Mucosa of descending colon (tissue), 3 donors: ENCODE measurements at regions not wholly inside any gene's neighbourhood (a gene's known extent, or its start where the extent isn't known, plus 50 kb on each side); places are given as distances from the start of the nearest gene placed in this dataset.

Source experiments
- ATAC-seq: fragments of 200-7000 bp; cut with Tn5 transposase; one replicate; pipeline ENCODE4 v1.9.1; 2020; ENCODE audit warnings: mild to moderate bottlenecking, moderate library complexity
- DNase-seq, 3 donors: peaks; one replicate each; pipeline ENCODE4 v3.0.0-alpha.2; 2020
- H3K36me3 ChIP-seq: fragments of 200-600 bp; one replicate; pipeline ENCODE4 v1.8.0; 2021; ENCODE audit warnings: low read depth, mild to moderate bottlenecking
- H3K4me1 ChIP-seq: fragments of 200-600 bp; one replicate; pipeline ENCODE4 v1.8.0; 2021; ENCODE audit warnings: low read depth, mild to moderate bottlenecking
- H3K4me3 ChIP-seq: fragments of 200-600 bp; one replicate; pipeline ENCODE4 v1.8.0; 2021; ENCODE audit warnings: mild to moderate bottlenecking
- H3K9me3 ChIP-seq: fragments of 200-600 bp; one replicate; pipeline ENCODE4 v1.8.0; 2021; ENCODE audit warnings: mild to moderate bottlenecking
- intact Hi-C, 2 donors: fragments of 100-400 bp; cut with DNase I in 1 of 2; cut with micrococcal nuclease in 1 of 2; formaldehyde crosslinking; loops; one replicate each; pipeline versions ENCODE4 v1.11.0 to v1.11.1; 2022; cut with DNase I, micrococcal nuclease
- TF ChIP-seq, protein P1 (sequence below): fragments of 200-600 bp; IDR thresholded peaks from one replicate; pipeline ENCODE4 v1.8.0; 2022; ENCODE audit warnings: antibody characterized with exemption, mild to moderate bottlenecking
- donor health status: DM: no; HTN: no; CAD: no; lungs with moderate emphysema.
- donor health status: DM: no; HTN: no; CAD: no.
- donor health status: DM: no; HTN: yes; CAD: no.

DNA sequence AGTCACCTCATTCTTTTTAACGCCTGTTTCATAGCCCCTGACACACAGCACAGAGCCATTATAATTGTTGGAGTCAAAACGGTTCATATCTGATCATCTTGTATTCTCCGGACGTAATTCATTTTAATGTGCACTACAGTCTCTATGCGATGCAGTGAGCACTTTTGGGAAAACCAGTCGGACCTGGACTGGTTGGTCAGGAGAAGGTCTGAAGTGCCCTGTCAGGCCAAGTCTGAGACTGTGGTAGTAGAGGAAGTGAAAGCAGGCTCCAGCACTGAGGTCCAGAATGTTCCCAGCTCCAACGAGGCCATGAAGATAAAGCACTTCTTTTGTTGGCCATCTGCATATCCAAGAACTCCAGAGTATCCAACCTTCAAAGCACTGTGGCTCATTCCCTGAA, 117.1 kb upstream of the NCOR2 start:
- DNase-seq: no peak
- ATAC-seq: peak; percentile 8
- TF ChIP-seq, protein P1, sequence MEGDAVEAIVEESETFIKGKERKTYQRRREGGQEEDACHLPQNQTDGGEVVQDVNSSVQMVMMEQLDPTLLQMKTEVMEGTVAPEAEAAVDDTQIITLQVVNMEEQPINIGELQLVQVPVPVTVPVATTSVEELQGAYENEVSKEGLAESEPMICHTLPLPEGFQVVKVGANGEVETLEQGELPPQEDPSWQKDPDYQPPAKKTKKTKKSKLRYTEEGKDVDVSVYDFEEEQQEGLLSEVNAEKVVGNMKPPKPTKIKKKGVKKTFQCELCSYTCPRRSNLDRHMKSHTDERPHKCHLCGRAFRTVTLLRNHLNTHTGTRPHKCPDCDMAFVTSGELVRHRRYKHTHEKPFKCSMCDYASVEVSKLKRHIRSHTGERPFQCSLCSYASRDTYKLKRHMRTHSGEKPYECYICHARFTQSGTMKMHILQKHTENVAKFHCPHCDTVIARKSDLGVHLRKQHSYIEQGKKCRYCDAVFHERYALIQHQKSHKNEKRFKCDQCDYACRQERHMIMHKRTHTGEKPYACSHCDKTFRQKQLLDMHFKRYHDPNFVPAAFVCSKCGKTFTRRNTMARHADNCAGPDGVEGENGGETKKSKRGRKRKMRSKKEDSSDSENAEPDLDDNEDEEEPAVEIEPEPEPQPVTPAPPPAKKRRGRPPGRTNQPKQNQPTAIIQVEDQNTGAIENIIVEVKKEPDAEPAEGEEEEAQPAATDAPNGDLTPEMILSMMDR: no peak
- Histone ChIP-seq H3K4me3 (no peak overlapping the region), H3K36me3 (no peaks in the 10 kb centered on the region), H3K9me3 (no peaks in the 10 kb centered on the region), H3K4me1 (no peaks in the 10 kb centered on the region)
- intact Hi-C loops: no loop called here

DNA sequence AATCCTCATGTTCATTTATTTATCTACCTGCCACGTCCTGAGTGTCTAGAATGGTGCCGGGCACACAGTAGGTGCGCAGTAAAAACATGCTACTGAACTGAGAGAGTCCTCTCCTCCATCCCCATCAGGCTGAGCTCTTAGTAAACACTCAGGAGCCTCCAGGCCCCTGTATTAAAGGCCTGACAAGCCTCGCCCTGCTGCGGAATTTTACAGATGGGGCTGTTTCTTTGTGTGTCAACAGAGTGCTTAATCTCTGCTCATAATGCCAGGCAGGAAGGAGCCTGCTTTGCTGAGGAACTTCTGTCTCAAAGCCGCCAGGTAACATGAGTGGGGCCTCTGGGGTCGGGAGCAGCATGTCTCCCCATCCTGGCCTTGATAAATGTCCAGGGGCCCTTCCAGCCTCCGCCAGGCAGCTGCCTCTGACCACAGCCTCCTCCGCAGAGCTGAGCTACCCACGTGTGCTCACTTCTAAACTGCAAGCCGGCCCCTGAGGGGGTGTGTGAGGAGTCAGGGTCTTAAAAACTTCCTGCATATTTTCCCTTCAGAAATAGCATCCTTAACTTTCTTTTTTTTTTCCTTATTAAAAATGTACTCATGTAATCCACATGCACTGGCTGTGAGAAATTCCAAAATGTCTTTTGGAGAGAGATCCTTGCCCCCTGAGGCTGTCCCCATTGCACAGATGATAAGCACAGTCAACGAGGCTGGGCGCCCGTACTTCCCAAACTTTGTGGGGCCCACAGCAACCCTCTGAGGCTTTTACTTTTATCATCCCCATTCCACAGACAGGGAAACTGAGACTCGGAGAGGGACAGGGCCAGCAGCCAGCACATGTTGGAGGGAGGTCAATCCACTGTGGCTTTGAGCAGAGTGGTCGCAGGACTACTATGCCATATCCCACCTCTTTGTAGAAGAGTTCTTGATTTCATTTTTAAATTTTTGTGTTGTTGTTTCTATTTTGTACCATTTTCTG, 116.0 kb upstream of the NCOR2 start:
- ATAC-seq (peak; percentile 48), DNase-seq (no peak)
- Histone ChIP-seq H3K9me3 (no peaks in the 10 kb centered on the region), H3K4me1 (peaks cover 4% of the 10 kb centered on the region), H3K4me3 (no peak overlapping the region), H3K36me3 (no peaks in the 10 kb centered on the region)
- intact Hi-C loops: no loop called here
- TF ChIP-seq, protein P1: no peak

DNA sequence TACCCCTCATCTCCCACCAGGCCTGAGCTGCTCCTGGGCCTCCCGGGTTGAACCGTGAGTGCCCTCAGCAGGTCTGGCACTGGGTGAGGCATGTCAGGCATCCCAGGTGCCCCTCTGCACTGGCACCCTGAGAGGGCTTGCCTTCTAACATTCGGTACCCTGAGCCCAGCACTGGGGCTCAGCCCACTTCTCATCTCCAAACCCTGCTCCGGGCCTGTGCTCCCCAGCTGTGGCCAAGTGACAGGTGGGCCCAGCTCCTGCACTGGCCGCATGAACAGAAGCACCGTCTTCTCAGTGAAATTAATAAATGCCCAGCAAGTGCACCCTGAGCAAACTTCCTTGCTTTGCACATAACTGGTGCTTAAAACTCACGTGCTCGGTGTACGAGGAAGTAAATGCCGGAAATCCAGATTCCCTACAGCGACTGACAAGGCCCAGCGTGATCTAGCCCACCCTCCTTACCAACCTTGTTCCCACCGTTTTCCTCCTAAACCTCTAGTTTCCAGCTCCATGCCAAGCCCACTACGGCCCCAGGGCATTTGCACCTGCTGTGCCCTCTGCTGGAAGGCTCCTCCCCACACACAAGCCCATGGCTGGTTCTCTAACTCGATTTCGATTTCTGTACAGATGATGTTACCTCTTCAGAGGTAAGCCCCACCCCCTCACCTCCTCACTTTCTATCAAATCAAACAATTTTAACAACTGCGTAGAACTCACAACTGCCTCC, 115.2 kb upstream of the NCOR2 start:
- no peaks in the 10 kb centered on the region for H3K36me3 ChIP-seq
- no peaks in the 10 kb centered on the region for H3K9me3 ChIP-seq
- no peak for ATAC-seq
- H3K4me1 ChIP-seq: peaks cover 4% of the 10 kb centered on the region
- no peak overlapping the region for H3K4me3 ChIP-seq
- intact Hi-C loops: no loop called here
- TF ChIP-seq, protein P1: no peak
- DNase-seq: no peak

DNA sequence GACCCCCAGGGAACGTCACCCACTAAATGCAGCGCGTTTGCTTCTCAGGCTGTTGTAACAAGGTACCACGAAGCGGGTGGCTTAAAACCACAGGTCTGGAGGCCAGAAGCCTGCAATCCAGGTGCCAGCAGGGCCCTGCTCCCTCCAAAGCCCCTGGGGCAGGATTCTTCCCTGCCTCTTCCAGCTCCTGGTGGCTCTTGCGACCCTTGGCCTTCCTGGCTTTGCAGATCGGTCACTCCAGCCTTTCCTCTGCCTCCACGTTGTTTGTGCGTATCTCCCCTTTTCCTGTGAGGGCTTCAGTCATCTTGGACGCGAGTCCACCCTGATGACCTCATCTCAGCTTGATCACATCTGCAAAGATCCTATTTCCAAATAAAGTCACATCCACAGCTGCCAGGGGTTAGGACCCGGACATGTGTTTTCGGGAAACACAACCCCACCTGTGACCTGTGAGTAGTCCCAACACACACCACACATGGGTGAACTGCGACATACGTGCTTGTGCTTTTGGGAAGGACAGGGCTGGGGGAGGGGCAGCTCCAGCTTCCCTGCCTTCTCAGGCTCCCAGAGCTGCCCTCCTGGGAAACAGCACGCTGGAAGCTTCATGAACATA, 114.5 kb upstream of the NCOR2 start:
- H3K4me1 ChIP-seq: peaks cover 4% of the 10 kb centered on the region
- no peaks in the 10 kb centered on the region for H3K9me3 ChIP-seq
- ATAC-seq (peak; percentile 5), DNase-seq (no peak)
- no peak overlapping the region for H3K4me3 ChIP-seq
- TF ChIP-seq, protein P1: no peak
- no peaks in the 10 kb centered on the region for H3K36me3 ChIP-seq
- intact Hi-C loops: no loop called here

DNA sequence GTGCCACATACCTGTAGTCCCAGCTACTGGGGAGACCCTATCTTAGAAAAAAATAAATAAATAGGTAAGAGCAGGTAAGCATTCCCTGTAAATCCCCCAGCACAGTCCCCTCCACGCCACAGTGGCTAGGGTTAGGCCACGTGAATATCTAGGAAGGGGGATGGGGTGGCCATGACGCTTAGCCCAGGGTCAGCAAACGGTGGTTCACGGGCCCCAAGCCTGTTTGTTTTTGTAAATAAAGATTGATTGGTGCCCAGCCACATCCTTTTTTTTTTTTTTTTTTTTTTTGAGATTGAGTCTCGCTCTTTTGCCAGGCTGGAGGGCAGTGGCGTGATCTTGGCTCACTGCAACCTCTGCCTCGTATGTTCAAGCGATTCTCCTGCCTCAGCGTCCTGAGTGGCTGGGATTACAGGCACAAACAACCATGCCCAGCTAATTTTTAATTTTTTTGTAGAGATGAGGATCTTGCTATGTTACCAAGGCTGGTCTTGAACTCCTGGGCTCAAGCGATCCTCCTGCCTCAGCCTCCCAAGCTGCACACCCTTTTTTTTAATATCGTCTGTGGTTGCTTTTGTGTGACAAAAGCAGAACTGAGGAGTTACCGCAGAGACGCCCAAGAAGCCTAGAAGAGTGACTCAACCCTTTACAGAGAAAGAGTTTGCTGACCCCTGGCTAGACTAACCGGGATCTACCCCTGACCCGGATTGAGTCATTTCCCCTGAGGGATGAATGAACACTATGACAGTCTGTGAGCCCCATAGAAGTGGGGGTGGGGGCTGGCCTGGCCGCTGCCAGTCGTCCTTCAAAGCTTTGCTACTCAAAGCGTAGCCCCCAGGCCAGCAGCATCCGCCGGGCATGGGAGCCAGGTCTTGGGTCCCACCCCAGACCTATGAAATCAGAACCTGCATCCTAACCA, 113.7 kb upstream of the NCOR2 start:
- intact Hi-C loops: no loop called here
- Histone ChIP-seq H3K9me3 (no peaks in the 10 kb centered on the region), H3K4me1 (peaks cover 4% of the 10 kb centered on the region), H3K36me3 (no peaks in the 10 kb centered on the region), H3K4me3 (no peak overlapping the region)
- TF ChIP-seq, protein P1: no peak
- DNase-seq: no peak
- ATAC-seq: peak; percentile 64
